Small intestine (tissue), 7 donors: ENCODE measurements at regions not wholly inside any gene's neighbourhood (a gene's known extent, or its start where the extent isn't known, plus 50 kb on each side); places are given as distances from the start of the nearest gene placed in this dataset.
"Not testable (repeated sequence)": the region's sequence is repeated elsewhere in the genome, so short reads cannot be mapped to it uniquely, and the experiment has no call there.

ENCODE experiments used
- DNase-seq, 2 donors: peaks; one replicate each; pipeline versions ENCODE4 v3.0.0 to v3.0.0-alpha.2; 2013
- FAIRE-seq: peaks from 2 replicates; lab custom pipeline; 2012; peaks lifted over from hg19 to GRCh38; lab: Jason Lieb, UNC
- H3K27ac ChIP-seq, 3 donors: one replicate each; pipeline ENCODE4 v1.5.1; 2013; ENCODE audit warnings: low read length in 2 of 3, mild to moderate bottlenecking in 2 of 3, control low read depth in 1 of 3, inconsistent platforms in 1 of 3, low read depth in 1 of 3, moderate library complexity in 1 of 3
- H3K27me3 ChIP-seq, 3 donors: one replicate each; pipeline ENCODE4 v1.6.1; 2013; ENCODE audit warnings: low read length in 3 of 3, inconsistent platforms in 1 of 3; ENCODE audit not compliant: control insufficient read depth in 3 of 3, insufficient read depth in 3 of 3
- H3K36me3 ChIP-seq, 3 donors: one replicate each; pipeline ENCODE4 v1.6.1; 2013; ENCODE audit warnings: low read length in 3 of 3, inconsistent platforms in 1 of 3, low read depth in 1 of 3, mild to moderate bottlenecking in 1 of 3, moderate library complexity in 1 of 3; ENCODE audit not compliant: control insufficient read depth in 3 of 3, insufficient read depth in 2 of 3
- H3K4me1 ChIP-seq, 3 donors: one replicate each; pipeline ENCODE4 v1.6.1; 2013; ENCODE audit warnings: low read length in 2 of 3, inconsistent platforms in 1 of 3, low read depth in 1 of 3, mild to moderate bottlenecking in 1 of 3, moderate library complexity in 1 of 3; ENCODE audit not compliant: control insufficient read depth in 3 of 3, insufficient read depth in 2 of 3
- H3K4me3 ChIP-seq, 3 donors: one replicate each; pipeline ENCODE4 v1.5.1; 2013; ENCODE audit warnings: low read length in 3 of 3, control low read depth in 1 of 3, inconsistent platforms in 1 of 3, low read depth in 1 of 3, mild to moderate bottlenecking in 1 of 3, moderate library complexity in 1 of 3
- H3K9me3 ChIP-seq, 2 donors: one replicate each; pipeline ENCODE4 v1.6.1; 2013; ENCODE audit warnings: low read depth in 1 of 2, low read length in 1 of 2; ENCODE audit not compliant: control insufficient read depth in 2 of 2, insufficient read depth in 1 of 2
- WGBS, 3 donors: extraction: QIAGEN DNeasy Blood & Tissue Kit; methylation state at CpG; one replicate each; pipeline ENCODE4 v1.1.7; 2013; 5-methylcytosine and 5-hydroxymethylcytosine counted together
- donor health status: healthy with polysubstance abuse.
- donor health status: control.
- donor health status: control.
- donor health status: Bipolar disorder and iron deficiency.
- donor health status: healthy.

- FAIRE-seq (no peak), DNase-seq (no peak)
- Histone ChIP-seq H3K4me3 (no peak overlapping the region), H3K9me3 (no peaks in the 10 kb centered on the region), H3K4me1 (peaks cover 0 to 3% (median 0%) of the 10 kb centered on the region in 3 donors), H3K36me3 (no peaks in the 10 kb centered on the region), H3K27me3 (peaks cover 2 to 60% (median 2%) of the 10 kb centered on the region in 3 donors), H3K27ac (no peak overlapping the region)
- 84 to 91% (median 90%) methylated on average over 4 of the region's 4 CpGs for WGBS, 3 donors
These were observed 69.6 kb upstream of the CCDC167 start for GRCh38 chr6:37569317-37569716.

- no peak for FAIRE-seq
- peaks cover 2 to 68% (median 2%) of the 10 kb centered on the region in 3 donors for H3K27me3 ChIP-seq
These were observed 67.3 kb upstream of the CCDC167 start for GRCh38 chr6:37566950-37567349.

GRCh38 chr6:37566111-37566949 is 66.6 kb upstream of the CCDC167 start:
- Histone ChIP-seq H3K27me3 (peaks cover 2 to 63% (median 2%) of the 10 kb centered on the region in 3 donors), H3K9me3 (no peaks in the 10 kb centered on the region), H3K4me1 (peaks cover 0 to 3% (median 0%) of the 10 kb centered on the region in 3 donors), H3K36me3 (no peaks in the 10 kb centered on the region), H3K27ac (no peak overlapping the region), H3K4me3 (no peak overlapping the region)
- WGBS, 3 donors, result 12 to 17% (median 12%) methylated on average over 27 to 28 of the region's 28 CpGs
- FAIRE-seq (no peak), DNase-seq (peak; percentile 24 to 68)

More at GRCh38 chr6:37566950-37567349, 67.3 kb upstream of the CCDC167 start:
- peaks cover 0 to 3% (median 0%) of the 10 kb centered on the region in 3 donors for H3K4me1 ChIP-seq
- H3K27ac ChIP-seq, result no peak overlapping the region
- no peaks in the 10 kb centered on the region for H3K36me3 ChIP-seq
- 67 to 75% (median 70%) methylated on average over 3 of the region's 3 CpGs for WGBS, 3 donors
- H3K9me3 ChIP-seq, result no peaks in the 10 kb centered on the region
- H3K4me3 ChIP-seq, result no peak overlapping the region
- DNase-seq, result no peak

- DNase-seq, result no peak
- Histone ChIP-seq H3K27me3 (peaks cover under 1 to 61% (median 2%) of the 10 kb centered on the region in 3 donors), H3K9me3 (peaks cover 0 to 2% of the 10 kb centered on the region in 2 donors), H3K36me3 (no peaks in the 10 kb centered on the region), H3K4me1 (peaks cover 0 to 3% (median 0%) of the 10 kb centered on the region in 3 donors), H3K27ac (no peak overlapping the region), H3K4me3 (no peak overlapping the region)
- FAIRE-seq, result no peak
- WGBS, 3 donors, result 19 to 35% (median 21%) methylated on average over 14 to 17 of the region's 17 CpGs
These were observed 65.8 kb upstream of the CCDC167 start for GRCh38 chr6:37565267-37566110.

GRCh38 chr6:37562926-37563288 is 63.2 kb upstream of the CCDC167 start:
- FAIRE-seq, H3K27ac ChIP-seq, H3K4me3 ChIP-seq, H3K9me3 ChIP-seq, H3K36me3 ChIP-seq, H3K4me1 ChIP-seq, DNase-seq: not testable (repeated sequence)
- H3K27me3 ChIP-seq, result peaks cover 0 to 62% (median 2%) of the 10 kb centered on the region in 3 donors
- 75 to 80% (median 76%) methylated on average over 4 of the region's 4 CpGs for WGBS, 3 donors

- Histone ChIP-seq H3K4me3 (no peak overlapping the region), H3K9me3 (peaks cover 0 to 2% of the 10 kb centered on the region in 2 donors), H3K4me1 (peaks cover 0 to 3% (median 0%) of the 10 kb centered on the region in 3 donors), H3K27ac (no peak overlapping the region), H3K27me3 (peaks cover 0 to 56% (median 2%) of the 10 kb centered on the region in 3 donors), H3K36me3 (no peaks in the 10 kb centered on the region)
- WGBS, 3 donors, result 70 to 90% (median 87%) methylated on average over 4 of the region's 4 CpGs
- no peak for DNase-seq
- no peak for FAIRE-seq
These were observed 61.7 kb upstream of the CCDC167 start for GRCh38 chr6:37561361-37561760.

GRCh38 chr6:37560737-37561103 is 61.0 kb upstream of the CCDC167 start:
- no peak for DNase-seq
- Histone ChIP-seq H3K36me3 (no peaks in the 10 kb centered on the region), H3K4me3 (no peak overlapping the region), H3K4me1 (peaks cover 0 to 3% (median 0%) of the 10 kb centered on the region in 3 donors), H3K27ac (no peak overlapping the region), H3K9me3 (peaks cover 0 to 2% of the 10 kb centered on the region in 2 donors), H3K27me3 (peaks cover 0 to 51% (median under 1%) of the 10 kb centered on the region in 3 donors)
- 83 to 89% (median 84%) methylated on average over 3 of the region's 3 CpGs for WGBS, 3 donors
- no peak for FAIRE-seq

- no peak overlapping the region for H3K4me3 ChIP-seq
- FAIRE-seq, result no peak
- H3K9me3 ChIP-seq, result peaks cover 0 to 2% of the 10 kb centered on the region in 2 donors
- no peaks in the 10 kb centered on the region for H3K36me3 ChIP-seq
- H3K4me1 ChIP-seq, result no peaks in the 10 kb centered on the region
- DNase-seq, result no peak
- WGBS, 3 donors, result 43 to 67% (median 62%) methylated on average over 4 of the region's 4 CpGs
- peaks cover 0 to 39% (median 0%) of the 10 kb centered on the region in 3 donors for H3K27me3 ChIP-seq
- no peak overlapping the region for H3K27ac ChIP-seq
These were observed 59.8 kb upstream of the CCDC167 start for GRCh38 chr6:37559501-37559900.
